ENCODE measurements at regions not wholly inside any gene's neighbourhood (a gene's known extent, or its start where the extent isn't known, plus 50 kb on each side); places are given as distances from the start of the nearest gene placed in this dataset.

GRCh38 chr2:200026332-200027230 lies 71.2 kb downstream of the MAIP1 start:
- H3K27ac ChIP-seq: peak overlapping the region in 1 of 4 donors; percentile 46
- 62 to 72% methylated on average over 7 of the region's 7 CpGs for WGBS, 2 donors
- H3K27me3 ChIP-seq: no peaks in the 10 kb centered on the region
- no peaks in the 10 kb centered on the region for H3K4me1 ChIP-seq
- DNase-seq (ENCODE audit: low spot score in 2 of 2): no peak
- H3K36me3 ChIP-seq: no peaks in the 10 kb centered on the region
- no peak for TF ChIP-seq EP300 (IDR thresholded peaks at IDR 0.05)
- TF ChIP-seq POLR2A (IDR thresholded peaks at IDR 0.05): no peak
- TF ChIP-seq CTCF (IDR thresholded peaks at IDR 0.05): no peak
- no peaks in the 10 kb centered on the region for H3K9me3 ChIP-seq
- no peak overlapping the region for H3K4me3 ChIP-seq

- Histone ChIP-seq H3K27ac (no peak overlapping the region), H3K4me1 (no peaks in the 10 kb centered on the region), H3K36me3 (no peaks in the 10 kb centered on the region), H3K4me3 (no peak overlapping the region), H3K9me3 (no peaks in the 10 kb centered on the region), H3K27me3 (no peaks in the 10 kb centered on the region)
- 47 to 69% methylated on average over 1 of the region's 1 CpG for WGBS, 2 donors
- TF ChIP-seq POLR2A (IDR thresholded peaks at IDR 0.05): no peak
- TF ChIP-seq EP300 (IDR thresholded peaks at IDR 0.05): no peak
- TF ChIP-seq CTCF (IDR thresholded peaks at IDR 0.05): no peak
- no peak for DNase-seq (ENCODE audit: low spot score in 2 of 2)
These were observed 73.6 kb downstream of the MAIP1 start for GRCh38 chr2:200028998-200029397.

GRCh38 chr2:200032895-200033294 lies 77.5 kb downstream of the MAIP1 start:
- no peak for TF ChIP-seq CTCF (IDR thresholded peaks at IDR 0.05)
- TF ChIP-seq POLR2A (IDR thresholded peaks at IDR 0.05): no peak
- no peak for TF ChIP-seq EP300 (IDR thresholded peaks at IDR 0.05)
- H3K27ac ChIP-seq: no peak overlapping the region
- H3K4me1 ChIP-seq: no peaks in the 10 kb centered on the region
- 89 to 90% methylated on average over 1 of the region's 1 CpG for WGBS, 2 donors
- H3K4me3 ChIP-seq: no peak overlapping the region
- no peak for DNase-seq (ENCODE audit: low spot score in 2 of 2)
- no peaks in the 10 kb centered on the region for H3K36me3 ChIP-seq
- no peaks in the 10 kb centered on the region for H3K27me3 ChIP-seq
- no peaks in the 10 kb centered on the region for H3K9me3 ChIP-seq

- H3K27ac ChIP-seq: no peak overlapping the region
- no peaks in the 10 kb centered on the region for H3K27me3 ChIP-seq
- H3K36me3 ChIP-seq: no peaks in the 10 kb centered on the region
- no peaks in the 10 kb centered on the region for H3K4me1 ChIP-seq
- WGBS, 2 donors: 39 to 43% methylated on average over 3 of the region's 3 CpGs
- no peak for DNase-seq (ENCODE audit: low spot score in 2 of 2)
- no peaks in the 10 kb centered on the region for H3K9me3 ChIP-seq
- TF ChIP-seq EP300 (IDR thresholded peaks at IDR 0.05) (no peak), CTCF (IDR thresholded peaks at IDR 0.05) (no peak), POLR2A (IDR thresholded peaks at IDR 0.05) (no peak)
- no peak overlapping the region for H3K4me3 ChIP-seq
These were observed 78.5 kb downstream of the MAIP1 start for GRCh38 chr2:200033929-200034328.

- Histone ChIP-seq H3K36me3 (no peaks in the 10 kb centered on the region), H3K27ac (no peak overlapping the region), H3K4me3 (no peak overlapping the region), H3K9me3 (no peaks in the 10 kb centered on the region), H3K4me1 (no peaks in the 10 kb centered on the region), H3K27me3 (no peaks in the 10 kb centered on the region)
- no peak for DNase-seq (ENCODE audit: low spot score in 2 of 2)
- TF ChIP-seq CTCF (IDR thresholded peaks at IDR 0.05) (no peak), POLR2A (IDR thresholded peaks at IDR 0.05) (no peak), EP300 (IDR thresholded peaks at IDR 0.05) (no peak)
These were observed 79.4 kb downstream of the MAIP1 start for GRCh38 chr2:200034816-200035215.

All from tibial nerve (tissue), 4 donors.